HUES48 (cell line): ENCODE measurements at regions not wholly inside any gene's neighbourhood (a gene's known extent, or its start where the extent isn't known, plus 50 kb on each side); places are given as distances from the start of the nearest gene placed in this dataset.
"Not testable (repeated sequence)": the region's sequence is repeated elsewhere in the genome, so short reads cannot be mapped to it uniquely, and the experiment has no call there.

ENCODE experiments used
- H3K27ac ChIP-seq: one replicate; pipeline ENCODE4 v1.7.0; 2013; ENCODE audit warnings: low read depth, low read length, inconsistent platforms
- H3K27me3 ChIP-seq: 2 replicates; pipeline ENCODE4 v1.6.1; 2013; ENCODE audit warnings: mild to moderate bottlenecking, low read length; ENCODE audit not compliant: control insufficient read depth, insufficient read depth
- H3K36me3 ChIP-seq: 2 replicates; pipeline ENCODE4 v1.6.1; 2013; ENCODE audit warnings: low read length; ENCODE audit not compliant: control insufficient read depth, insufficient read depth
- H3K4me1 ChIP-seq: 2 replicates; pipeline ENCODE4 v1.6.1; 2013; ENCODE audit warnings: mild to moderate bottlenecking, low read length; ENCODE audit not compliant: control insufficient read depth, insufficient read depth
- H3K4me3 ChIP-seq: 2 replicates; pipeline ENCODE4 v1.5.1; 2013; ENCODE audit warnings: mild to moderate bottlenecking, low read depth, low read length
- H3K9ac ChIP-seq: 2 replicates; pipeline ENCODE4 v1.6.1; 2013; ENCODE audit warnings: mild to moderate bottlenecking, low read depth, low read length, moderate library complexity
- H3K9me3 ChIP-seq: 2 replicates; pipeline ENCODE4 v1.6.1; 2013; ENCODE audit warnings: low read length; ENCODE audit not compliant: control insufficient read depth, insufficient read depth

- Histone ChIP-seq H3K9ac (no peak overlapping the region), H3K9me3 (peaks cover 68% of the 10 kb centered on the region), H3K27ac (no peak overlapping the region), H3K36me3 (no peaks in the 10 kb centered on the region), H3K4me1 (no peaks in the 10 kb centered on the region), H3K4me3 (no peak overlapping the region), H3K27me3 (no peaks in the 10 kb centered on the region)
These were observed 362.8 kb upstream of the FOXK1 start for GRCh38 chr7:4319280-4319679.

- H3K27me3 ChIP-seq = no peaks in the 10 kb centered on the region
- no peak overlapping the region for H3K9ac ChIP-seq
- H3K9me3 ChIP-seq = peaks cover 64% of the 10 kb centered on the region
- H3K36me3 ChIP-seq = no peaks in the 10 kb centered on the region
- H3K27ac ChIP-seq = no peak overlapping the region
- H3K4me1 ChIP-seq = no peaks in the 10 kb centered on the region
- H3K4me3 ChIP-seq = no peak overlapping the region
These were observed 356.4 kb upstream of the FOXK1 start for GRCh38 chr7:4325732-4326131.

DNA sequence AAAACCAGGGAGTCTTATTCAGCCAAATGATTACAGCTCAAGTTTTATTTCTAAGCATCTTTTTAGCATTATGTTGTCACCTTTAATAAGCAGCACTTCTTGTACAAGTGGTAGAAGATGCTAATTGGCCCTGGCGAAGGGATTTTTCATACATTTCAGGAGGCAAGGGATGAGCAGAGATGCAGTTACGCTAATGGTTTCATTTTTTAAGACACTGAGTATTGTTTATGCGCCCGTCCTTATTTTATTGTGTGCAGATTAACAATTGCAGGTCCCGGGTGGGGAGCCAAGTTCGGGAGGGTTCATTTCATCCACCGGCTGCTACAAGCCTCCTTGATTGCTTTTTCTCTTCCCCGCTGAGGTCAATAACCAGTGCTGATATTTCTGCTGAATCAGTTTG is 350.4 kb upstream of the FOXK1 start:
- Histone ChIP-seq H3K4me3 (no peak overlapping the region), H3K9ac (no peak overlapping the region), H3K27me3 (no peaks in the 10 kb centered on the region), H3K4me1 (no peaks in the 10 kb centered on the region), H3K27ac (no peak overlapping the region), H3K36me3 (no peaks in the 10 kb centered on the region), H3K9me3 (peaks cover 76% of the 10 kb centered on the region)

DNA sequence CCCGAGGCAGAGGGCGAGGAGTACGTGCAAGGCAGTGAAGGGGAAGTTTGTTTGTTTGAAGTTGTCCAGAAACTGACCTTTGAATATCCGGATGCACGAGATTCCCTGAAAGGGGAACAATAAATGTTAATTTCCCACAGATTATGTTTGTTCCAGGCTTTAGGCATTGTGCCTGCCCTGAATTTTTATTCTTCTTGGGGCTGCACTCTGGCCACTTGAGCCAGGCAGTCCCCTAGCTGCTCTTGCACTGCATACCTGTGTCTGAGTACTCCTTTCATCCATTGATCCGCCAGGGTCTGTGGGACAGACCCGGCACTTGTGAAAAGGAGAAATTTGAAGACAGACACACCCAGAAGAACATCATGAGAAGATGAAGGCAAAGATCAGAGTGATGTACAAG is 343.5 kb upstream of the FOXK1 start:
- peaks cover 89% of the 10 kb centered on the region for H3K9me3 ChIP-seq
- no peak overlapping the region for H3K9ac ChIP-seq
- no peak overlapping the region for H3K27ac ChIP-seq
- no peaks in the 10 kb centered on the region for H3K36me3 ChIP-seq
- H3K27me3 ChIP-seq = no peaks in the 10 kb centered on the region
- no peak overlapping the region for H3K4me3 ChIP-seq
- no peaks in the 10 kb centered on the region for H3K4me1 ChIP-seq

DNA sequence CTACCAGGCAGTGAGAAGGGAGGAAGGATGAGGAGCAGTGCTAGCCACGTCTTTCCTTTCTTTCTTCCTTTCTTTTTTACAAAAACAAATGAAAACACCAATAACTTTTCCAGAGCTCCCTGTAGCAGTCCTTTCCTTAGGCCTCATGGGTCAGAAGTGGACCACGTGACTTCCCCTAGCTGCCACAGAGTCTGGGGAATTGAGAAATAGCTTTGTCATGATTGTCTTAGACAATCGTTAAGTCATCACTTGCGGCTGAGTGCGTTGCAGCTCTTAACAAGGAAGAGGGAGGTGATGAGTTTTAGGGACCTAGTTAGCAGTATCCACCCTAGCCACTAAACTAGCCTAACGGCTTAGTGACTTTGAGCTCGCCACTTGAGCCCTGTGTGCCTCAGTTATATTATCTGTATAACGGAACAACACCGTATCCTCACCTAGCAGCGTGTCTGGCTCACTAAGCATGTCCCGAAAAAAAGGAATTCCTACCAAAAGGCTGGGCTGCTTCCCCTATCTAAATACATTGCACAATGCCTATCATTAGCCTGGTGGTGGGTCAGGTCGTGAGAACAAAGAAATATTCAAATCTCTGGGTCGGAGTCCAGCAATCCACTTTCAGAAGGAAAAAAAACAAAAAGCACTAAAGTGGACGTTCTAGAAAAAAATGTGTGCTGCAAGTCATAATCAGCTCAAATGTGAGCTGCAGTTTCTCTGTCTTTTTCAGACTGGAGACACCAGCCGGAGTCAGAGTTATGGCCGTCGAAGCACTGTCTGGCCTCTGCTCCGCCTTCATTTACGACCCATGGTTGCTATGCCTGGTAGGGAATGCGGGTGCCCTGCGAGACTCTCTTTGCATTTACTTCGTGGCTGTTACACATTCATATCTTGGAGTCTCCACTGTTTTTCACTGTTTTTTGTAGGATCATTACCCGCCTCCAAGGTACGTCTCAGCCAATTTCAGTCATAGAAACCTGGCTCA is 338.5 kb upstream of the FOXK1 start:
- no peak overlapping the region for H3K27ac ChIP-seq
- no peak overlapping the region for H3K9ac ChIP-seq
- H3K4me3 ChIP-seq = no peak overlapping the region
- peaks cover 90% of the 10 kb centered on the region for H3K9me3 ChIP-seq
- no peaks in the 10 kb centered on the region for H3K4me1 ChIP-seq
- H3K36me3 ChIP-seq = no peaks in the 10 kb centered on the region
- H3K27me3 ChIP-seq = no peaks in the 10 kb centered on the region

DNA sequence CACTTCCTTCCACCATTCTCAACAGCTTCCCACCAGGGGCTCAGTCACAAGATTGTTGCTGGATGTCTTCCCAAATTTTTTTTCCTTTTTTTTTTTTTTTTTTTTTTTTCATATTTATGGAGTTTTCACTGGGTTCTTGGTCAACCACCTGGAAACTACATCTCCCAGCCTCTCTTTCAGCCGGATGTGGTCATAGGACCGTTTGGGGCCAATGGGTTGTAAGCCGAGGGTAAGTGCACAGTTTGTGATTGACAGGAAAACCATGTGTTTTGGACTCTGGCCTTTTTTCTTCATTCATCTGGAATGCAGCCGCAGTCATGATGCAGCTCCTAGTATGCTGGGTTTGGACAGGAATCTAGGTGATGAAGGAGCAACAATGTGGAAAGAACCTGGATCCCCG is 337.1 kb upstream of the FOXK1 start:
- H3K27me3 ChIP-seq = no peaks in the 10 kb centered on the region
- H3K36me3 ChIP-seq = no peaks in the 10 kb centered on the region
- no peak overlapping the region for H3K4me3 ChIP-seq
- no peak overlapping the region for H3K27ac ChIP-seq
- no peak overlapping the region for H3K9ac ChIP-seq
- H3K4me1 ChIP-seq = no peaks in the 10 kb centered on the region
- H3K9me3 ChIP-seq = peaks cover 85% of the 10 kb centered on the region

DNA sequence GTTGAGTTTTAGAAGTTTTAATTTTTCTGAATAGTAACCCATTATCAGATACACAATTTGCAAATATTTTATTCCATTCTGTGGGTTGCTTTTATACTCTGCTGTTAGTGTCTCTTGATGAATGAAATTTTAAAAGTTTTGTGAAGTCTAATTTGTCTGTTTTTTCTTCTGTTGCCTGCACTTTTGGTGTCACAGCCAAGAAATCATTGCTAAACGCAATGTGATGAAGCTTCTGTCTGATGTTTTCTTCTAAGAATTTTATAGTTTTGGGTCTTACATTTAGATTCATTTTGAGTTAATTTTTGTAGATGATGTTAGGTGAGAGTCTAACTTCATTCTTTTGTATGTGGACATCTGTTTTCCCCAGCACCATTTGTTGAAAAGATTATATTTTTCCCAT is 330.0 kb upstream of the FOXK1 start:
- H3K36me3 ChIP-seq = no peaks in the 10 kb centered on the region
- no peak overlapping the region for H3K4me3 ChIP-seq
- H3K9me3 ChIP-seq = peaks cover 74% of the 10 kb centered on the region
- no peak overlapping the region for H3K27ac ChIP-seq
- H3K27me3 ChIP-seq = no peaks in the 10 kb centered on the region
- H3K9ac ChIP-seq = no peak overlapping the region
- H3K4me1 ChIP-seq = no peaks in the 10 kb centered on the region

DNA sequence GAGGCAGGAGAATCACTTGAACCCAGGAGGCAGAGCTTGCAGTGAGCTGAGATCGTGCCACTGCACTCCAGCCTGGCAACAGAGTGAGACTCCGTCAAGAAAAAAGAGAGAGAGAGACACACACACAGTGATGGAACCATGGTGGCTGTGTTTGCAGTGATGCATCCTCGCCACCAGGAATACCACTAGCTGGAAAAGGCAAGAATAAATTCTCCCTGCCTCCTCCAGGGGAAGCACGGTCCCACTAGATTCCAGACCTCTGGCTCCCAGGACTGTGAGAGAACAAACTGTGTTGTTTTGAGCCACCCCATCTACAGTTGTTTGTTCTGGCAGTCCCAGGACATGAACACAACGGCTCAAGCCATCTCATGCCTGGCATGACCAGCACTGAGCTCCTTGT is 320.3 kb upstream of the FOXK1 start:
- Histone ChIP-seq H3K36me3 (no peaks in the 10 kb centered on the region), H3K9ac (no peak overlapping the region), H3K4me1 (no peaks in the 10 kb centered on the region), H3K27ac (no peak overlapping the region), H3K9me3 (peaks cover 66% of the 10 kb centered on the region), H3K27me3 (no peaks in the 10 kb centered on the region), H3K4me3 (no peak overlapping the region)

DNA sequence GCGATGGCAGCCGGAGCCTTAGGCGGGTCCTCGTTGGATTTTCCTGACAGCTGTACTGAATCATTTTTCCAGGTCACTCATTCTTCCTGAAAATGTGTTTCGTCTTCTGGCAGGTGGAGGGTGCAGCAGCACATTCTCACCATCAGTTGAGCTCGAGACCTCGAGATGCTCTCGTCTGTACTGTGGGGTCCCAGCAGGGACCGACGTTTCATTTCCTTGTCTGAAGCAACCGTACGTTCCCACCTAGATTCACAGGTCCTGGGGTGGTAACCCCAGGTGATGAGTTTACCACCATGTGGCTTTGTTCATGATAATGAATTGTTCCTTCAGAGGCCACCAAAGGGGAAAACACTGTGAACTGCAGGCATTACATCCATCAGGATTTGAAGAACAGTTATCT is 298.5 kb upstream of the FOXK1 start:
- peaks cover 80% of the 10 kb centered on the region for H3K9me3 ChIP-seq
- H3K27ac ChIP-seq = no peak overlapping the region
- no peak overlapping the region for H3K4me3 ChIP-seq
- no peaks in the 10 kb centered on the region for H3K4me1 ChIP-seq
- no peaks in the 10 kb centered on the region for H3K27me3 ChIP-seq
- H3K36me3 ChIP-seq = no peaks in the 10 kb centered on the region
- H3K9ac ChIP-seq = no peak overlapping the region

GRCh38 chr7:4386190-4386589 is 295.9 kb upstream of the FOXK1 start:
- Histone ChIP-seq H3K4me3 (no peak overlapping the region), H3K4me1 (no peaks in the 10 kb centered on the region), H3K27me3 (no peaks in the 10 kb centered on the region), H3K36me3 (no peaks in the 10 kb centered on the region), H3K9me3 (peaks cover 63% of the 10 kb centered on the region), H3K27ac (no peak overlapping the region), H3K9ac (no peak overlapping the region)

DNA sequence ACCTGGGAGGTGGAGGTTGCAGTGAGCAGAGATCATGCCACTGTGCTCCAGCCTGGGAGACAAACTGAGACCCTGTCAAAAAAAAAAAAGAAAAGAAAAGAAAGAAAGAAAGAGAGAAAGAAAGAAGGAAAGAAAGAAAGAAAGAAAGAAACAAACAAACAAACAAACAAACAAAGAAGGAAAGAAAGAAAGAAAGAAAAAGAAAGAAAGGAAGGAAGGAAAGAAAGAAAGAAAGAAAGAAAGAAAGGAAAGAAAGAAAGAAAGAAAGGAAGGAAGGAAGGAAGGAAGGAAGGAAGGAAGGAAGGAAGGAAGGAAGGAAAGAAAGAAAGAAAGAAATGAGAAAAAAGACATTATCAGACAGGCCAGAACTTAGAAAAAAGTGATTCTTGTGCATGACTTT is 291.0 kb upstream of the FOXK1 start:
- H3K27ac ChIP-seq, H3K27me3 ChIP-seq, H3K9ac ChIP-seq, H3K4me1 ChIP-seq, H3K36me3 ChIP-seq, H3K4me3 ChIP-seq: not testable (repeated sequence)
- peaks cover 68% of the 10 kb centered on the region for H3K9me3 ChIP-seq
